ENCODE measurements at regions not wholly inside any gene's neighbourhood (a gene's known extent, or its start where the extent isn't known, plus 50 kb on each side); places are given as distances from the start of the nearest gene placed in this dataset.

GRCh38 chr3:43962043-43962442, 271.3 kb downstream of the ABHD5 start:
- H3K27me3 Mint-ChIP-seq = peaks cover 6% of the 10 kb centered on the region
- Histone ChIP-seq H3K27ac (ENCODE audit: low read length in 2 of 2) (no peak overlapping the region), H3K9ac (ENCODE audit: low read length) (no peak overlapping the region), H3K79me2 (ENCODE audit: control insufficient read depth, insufficient read depth, low read length) (no peaks in the 10 kb centered on the region), H3K9me3 (ENCODE audit: control extremely low read depth in 1 of 3, control insufficient read depth in 2 of 3, insufficient read depth in 1 of 3, low read length in 2 of 3) (no peaks in the 10 kb centered on the region), H4K20me1 (ENCODE audit: control insufficient read depth, insufficient read depth, low read length, poor library complexity, severe bottlenecking) (no peaks in the 10 kb centered on the region), H3K4me1 (ENCODE audit: control insufficient read depth in 2 of 2, insufficient read depth in 2 of 2, low read length in 2 of 2) (no peaks in the 10 kb centered on the region), H3K36me3 (replicated peaks in 1 of 2; ENCODE audit: control extremely low read depth in 1 of 2, control insufficient read depth in 1 of 2, extremely low read depth in 1 of 2, insufficient read depth in 2 of 2, low read length in 1 of 2) (no peaks in the 10 kb centered on the region), H3K4me2 (replicated peaks; ENCODE audit: low read depth, low read length, poor library complexity, severe bottlenecking) (no peak overlapping the region), H3K4me3 (ENCODE audit: control extremely low read depth in 1 of 5, extremely low read depth in 1 of 5, insufficient read depth in 1 of 5, low read depth in 2 of 5, low read length in 4 of 5) (no peak overlapping the region), H3K27me3 (replicated peaks in 1 of 4; ENCODE audit: control extremely low read depth in 1 of 4, control insufficient read depth in 3 of 4, insufficient read depth in 4 of 4, low read length in 3 of 4) (peaks cover 0 to under 1% (median 0%) of the 10 kb centered on the region in 4 experiments), H2AFZ (ENCODE audit: insufficient read depth, low read depth, low read length, poor library complexity, severe bottlenecking) (no peak overlapping the region)
- DNase-seq = no peak
- ChIA-PET POLR2A (no interaction called here), CTCF (no interaction called here)
- no peak for ATAC-seq (ENCODE audit: low read depth)
- 89% methylated on average over 1 of the region's 2 CpGs for WGBS (ENCODE audit: insufficient coverage)
- intact Hi-C loops (cut with micrococcal nuclease) = no loop called here
- H3K27ac Mint-ChIP-seq = no peak overlapping the region
- H3K9me3 Mint-ChIP-seq (ENCODE audit: insufficient read depth) = no peaks in the 10 kb centered on the region
- H3K4me3 Mint-ChIP-seq = no peak overlapping the region
- TF ChIP-seq EZH2 (IDR thresholded peaks at IDR 0.05; ENCODE audit: borderline replicate concordance, insufficient read depth, low read depth, low read length, poor library complexity, severe bottlenecking) (no peak), CTCF (IDR thresholded peaks at IDR 0.05) (no peak)
- peaks cover 1% of the 10 kb centered on the region for H3K4me1 Mint-ChIP-seq

GRCh38 chr3:43963208-43963607, 272.5 kb downstream of the ABHD5 start:
- intact Hi-C loops (cut with micrococcal nuclease) = no loop called here
- CTCF ChIA-PET = no interaction called here

More at GRCh38 chr3:43963208-43963607, 272.5 kb downstream of the ABHD5 start:
- H3K4me2 ChIP-seq (replicated peaks; ENCODE audit: low read depth, low read length, poor library complexity, severe bottlenecking) = no peak overlapping the region
- no peak overlapping the region for H3K27ac Mint-ChIP-seq
- no peak overlapping the region for H3K4me3 ChIP-seq (ENCODE audit: control extremely low read depth in 1 of 5, extremely low read depth in 1 of 5, insufficient read depth in 1 of 5, low read depth in 2 of 5, low read length in 4 of 5)
- peaks cover 13% of the 10 kb centered on the region for H3K27me3 Mint-ChIP-seq
- H3K9me3 ChIP-seq (ENCODE audit: control extremely low read depth in 1 of 3, control insufficient read depth in 2 of 3, insufficient read depth in 1 of 3, low read length in 2 of 3) = no peaks in the 10 kb centered on the region
- peaks cover 0 to 5% (median 0%) of the 10 kb centered on the region in 4 experiments for H3K27me3 ChIP-seq (replicated peaks in 1 of 4; ENCODE audit: control extremely low read depth in 1 of 4, control insufficient read depth in 3 of 4, insufficient read depth in 4 of 4, low read length in 3 of 4)
- no peak overlapping the region for H3K4me3 Mint-ChIP-seq
- no peaks in the 10 kb centered on the region for H3K36me3 ChIP-seq (replicated peaks in 1 of 2; ENCODE audit: control extremely low read depth in 1 of 2, control insufficient read depth in 1 of 2, extremely low read depth in 1 of 2, insufficient read depth in 2 of 2, low read length in 1 of 2)
- no peaks in the 10 kb centered on the region for H4K20me1 ChIP-seq (ENCODE audit: control insufficient read depth, insufficient read depth, low read length, poor library complexity, severe bottlenecking)
- no peak for TF ChIP-seq CTCF (IDR thresholded peaks at IDR 0.05)
- TF ChIP-seq EZH2 (IDR thresholded peaks at IDR 0.05; ENCODE audit: borderline replicate concordance, insufficient read depth, low read depth, low read length, poor library complexity, severe bottlenecking) = no peak
- H3K9me3 Mint-ChIP-seq (ENCODE audit: insufficient read depth) = no peaks in the 10 kb centered on the region
- no peak for DNase-seq
- H2AFZ ChIP-seq (ENCODE audit: insufficient read depth, low read depth, low read length, poor library complexity, severe bottlenecking) = no peak overlapping the region
- no peaks in the 10 kb centered on the region for H3K4me1 ChIP-seq (ENCODE audit: control insufficient read depth in 2 of 2, insufficient read depth in 2 of 2, low read length in 2 of 2)
- no peak for ATAC-seq (ENCODE audit: low read depth)
- 100% methylated on average over 2 of the region's 5 CpGs for WGBS (ENCODE audit: insufficient coverage)
- no peaks in the 10 kb centered on the region for H3K79me2 ChIP-seq (ENCODE audit: control insufficient read depth, insufficient read depth, low read length)
- POLR2A ChIA-PET = no interaction called here
- no peak overlapping the region for H3K27ac ChIP-seq (ENCODE audit: low read length in 2 of 2)
- H3K4me1 Mint-ChIP-seq = no peaks in the 10 kb centered on the region
- H3K9ac ChIP-seq (ENCODE audit: low read length) = no peak overlapping the region
